ENCODE measurements at regions not wholly inside any gene's neighbourhood (a gene's known extent, or its start where the extent isn't known, plus 50 kb on each side); places are given as distances from the start of the nearest gene placed in this dataset.

DNA sequence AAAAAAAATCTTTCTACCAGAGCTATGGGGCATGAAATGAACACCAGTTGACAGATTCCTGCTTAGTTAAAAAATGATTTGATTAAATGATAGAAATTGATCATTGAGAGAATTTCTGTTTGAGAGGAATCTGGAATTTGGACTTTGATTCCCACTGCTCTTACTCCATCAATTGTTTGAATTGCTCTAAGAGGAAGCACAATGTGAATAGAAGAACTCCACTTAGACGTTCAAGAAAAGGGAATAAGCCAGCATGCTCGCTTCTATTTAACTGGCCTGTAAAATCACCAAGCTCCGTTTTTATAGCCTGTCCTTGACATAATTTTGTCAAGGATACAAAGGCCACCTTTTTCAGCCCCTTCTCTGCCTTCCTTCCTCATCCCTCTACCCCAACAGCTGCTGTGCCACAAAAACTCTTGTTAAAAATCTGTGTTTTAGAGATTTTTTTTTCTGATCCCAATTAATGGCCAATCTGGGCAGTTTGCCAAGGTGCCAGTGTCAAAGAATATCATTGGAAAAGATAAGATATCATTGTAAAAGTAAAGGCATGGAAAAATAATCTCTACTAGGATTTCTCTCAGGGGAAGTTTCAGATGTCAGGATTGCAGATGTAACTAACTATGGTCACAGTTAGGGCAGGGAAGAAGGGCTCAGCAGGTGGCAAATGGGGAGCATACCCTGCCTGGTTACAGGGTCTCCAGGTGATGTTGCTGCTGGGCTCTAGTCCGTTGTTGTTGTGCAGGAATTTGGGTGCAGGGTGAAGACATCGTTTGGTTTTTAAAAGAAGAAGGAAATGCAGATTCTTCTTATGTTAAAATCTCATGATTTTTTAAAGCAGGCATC lies 301.8 kb upstream of the PDZRN3 start:
- no peak for TF ChIP-seq EZH2phosphoT487 (IDR thresholded peaks at IDR 0.05; ENCODE audit: borderline replicate concordance, low read length)
- TF ChIP-seq, protein P1, sequence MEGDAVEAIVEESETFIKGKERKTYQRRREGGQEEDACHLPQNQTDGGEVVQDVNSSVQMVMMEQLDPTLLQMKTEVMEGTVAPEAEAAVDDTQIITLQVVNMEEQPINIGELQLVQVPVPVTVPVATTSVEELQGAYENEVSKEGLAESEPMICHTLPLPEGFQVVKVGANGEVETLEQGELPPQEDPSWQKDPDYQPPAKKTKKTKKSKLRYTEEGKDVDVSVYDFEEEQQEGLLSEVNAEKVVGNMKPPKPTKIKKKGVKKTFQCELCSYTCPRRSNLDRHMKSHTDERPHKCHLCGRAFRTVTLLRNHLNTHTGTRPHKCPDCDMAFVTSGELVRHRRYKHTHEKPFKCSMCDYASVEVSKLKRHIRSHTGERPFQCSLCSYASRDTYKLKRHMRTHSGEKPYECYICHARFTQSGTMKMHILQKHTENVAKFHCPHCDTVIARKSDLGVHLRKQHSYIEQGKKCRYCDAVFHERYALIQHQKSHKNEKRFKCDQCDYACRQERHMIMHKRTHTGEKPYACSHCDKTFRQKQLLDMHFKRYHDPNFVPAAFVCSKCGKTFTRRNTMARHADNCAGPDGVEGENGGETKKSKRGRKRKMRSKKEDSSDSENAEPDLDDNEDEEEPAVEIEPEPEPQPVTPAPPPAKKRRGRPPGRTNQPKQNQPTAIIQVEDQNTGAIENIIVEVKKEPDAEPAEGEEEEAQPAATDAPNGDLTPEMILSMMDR (IDR thresholded peaks at IDR 0.05; ENCODE audit: low read depth, low read length, poor library complexity, severe bottlenecking) = no peak
- no peak overlapping the region for H3K4me2 ChIP-seq (ENCODE audit: low read length)
- no peak overlapping the region for H3K4me3 ChIP-seq (ENCODE audit: low read length)
- no peaks in the 10 kb centered on the region for H3K9me2 ChIP-seq (replicated peaks; ENCODE audit: control insufficient read depth, low read length)
- H4K20me1 ChIP-seq (ENCODE audit: control insufficient read depth, insufficient read depth, low read depth, low read length) = no peaks in the 10 kb centered on the region
- H3K9me3 ChIP-seq (ENCODE audit: control insufficient read depth, insufficient read depth, low read length) = no peaks in the 10 kb centered on the region
- no peak overlapping the region for H3K27ac ChIP-seq (ENCODE audit: low read depth, low read length)
- H3F3A ChIP-seq (ENCODE audit: control insufficient read depth, insufficient read depth) = no peaks in the 10 kb centered on the region
- H3K79me2 ChIP-seq (ENCODE audit: control insufficient read depth, low read length) = no peaks in the 10 kb centered on the region
- no peaks in the 10 kb centered on the region for H3K27me3 ChIP-seq (ENCODE audit: control insufficient read depth, low read length)
- no peaks in the 10 kb centered on the region for H3K36me3 ChIP-seq (ENCODE audit: control insufficient read depth, low read length)
- no peaks in the 10 kb centered on the region for H3K4me1 ChIP-seq (ENCODE audit: control insufficient read depth, low read length)

DNA sequence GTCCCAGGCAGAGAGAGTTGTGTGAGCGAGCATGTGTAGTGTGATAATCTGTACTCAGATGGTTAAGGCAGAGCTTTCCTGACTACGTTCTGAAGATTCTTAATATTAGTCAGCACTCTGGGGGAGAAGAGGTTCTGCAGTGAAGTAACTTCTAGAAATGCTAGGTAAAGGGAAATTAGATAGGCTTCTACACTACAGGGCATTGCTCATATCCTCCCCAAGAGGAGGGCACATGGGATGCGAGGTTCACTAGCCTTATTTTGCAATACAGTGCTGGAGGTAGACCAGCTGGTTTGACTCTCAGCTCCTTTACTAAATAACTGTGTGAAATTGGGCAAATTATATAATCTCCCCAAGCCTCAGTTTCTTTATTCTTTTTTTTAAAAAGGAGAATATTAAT lies 300.3 kb upstream of the PDZRN3 start:
- no peak overlapping the region for H3K4me2 ChIP-seq (ENCODE audit: low read length)
- H3K4me1 ChIP-seq (ENCODE audit: control insufficient read depth, low read length) = no peaks in the 10 kb centered on the region
- H3K4me3 ChIP-seq (ENCODE audit: low read length) = no peak overlapping the region
- no peaks in the 10 kb centered on the region for H3K79me2 ChIP-seq (ENCODE audit: control insufficient read depth, low read length)
- H3K27me3 ChIP-seq (ENCODE audit: control insufficient read depth, low read length) = no peaks in the 10 kb centered on the region
- no peaks in the 10 kb centered on the region for H3K36me3 ChIP-seq (ENCODE audit: control insufficient read depth, low read length)
- no peaks in the 10 kb centered on the region for H4K20me1 ChIP-seq (ENCODE audit: control insufficient read depth, insufficient read depth, low read depth, low read length)
- no peaks in the 10 kb centered on the region for H3F3A ChIP-seq (ENCODE audit: control insufficient read depth, insufficient read depth)
- no peak for TF ChIP-seq EZH2phosphoT487 (IDR thresholded peaks at IDR 0.05; ENCODE audit: borderline replicate concordance, low read length)
- TF ChIP-seq, protein P1 (IDR thresholded peaks at IDR 0.05; ENCODE audit: low read depth, low read length, poor library complexity, severe bottlenecking) = no peak
- H3K9me3 ChIP-seq (ENCODE audit: control insufficient read depth, insufficient read depth, low read length) = no peaks in the 10 kb centered on the region
- H3K9me2 ChIP-seq (replicated peaks; ENCODE audit: control insufficient read depth, low read length) = no peaks in the 10 kb centered on the region
- H3K27ac ChIP-seq (ENCODE audit: low read depth, low read length) = no peak overlapping the region

DNA sequence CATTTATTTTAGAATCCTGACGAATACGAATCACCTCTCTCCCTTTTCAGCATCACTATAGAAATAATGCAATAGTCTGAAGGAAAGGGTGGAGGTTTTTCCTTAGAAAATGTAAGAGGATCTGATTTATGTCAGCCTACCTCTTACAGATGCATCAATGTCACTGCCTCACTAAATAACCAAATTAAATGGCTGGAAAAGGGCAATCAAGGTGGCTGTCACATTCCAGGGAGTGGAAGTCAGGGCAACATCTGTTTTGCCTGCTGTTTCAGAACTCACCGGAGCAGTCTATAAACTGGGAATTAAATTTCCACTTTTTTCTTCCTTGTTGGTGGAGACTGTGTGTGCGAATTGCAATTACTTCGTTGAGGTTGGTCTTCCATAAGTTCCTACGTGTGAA lies 299.3 kb upstream of the PDZRN3 start:
- no peak overlapping the region for H3K4me2 ChIP-seq (ENCODE audit: low read length)
- H4K20me1 ChIP-seq (ENCODE audit: control insufficient read depth, insufficient read depth, low read depth, low read length) = no peaks in the 10 kb centered on the region
- no peaks in the 10 kb centered on the region for H3F3A ChIP-seq (ENCODE audit: control insufficient read depth, insufficient read depth)
- TF ChIP-seq EZH2phosphoT487 (IDR thresholded peaks at IDR 0.05; ENCODE audit: borderline replicate concordance, low read length) = no peak
- TF ChIP-seq, protein P1 (IDR thresholded peaks at IDR 0.05; ENCODE audit: low read depth, low read length, poor library complexity, severe bottlenecking) = no peak
- no peaks in the 10 kb centered on the region for H3K9me3 ChIP-seq (ENCODE audit: control insufficient read depth, insufficient read depth, low read length)
- H3K4me1 ChIP-seq (ENCODE audit: control insufficient read depth, low read length) = no peaks in the 10 kb centered on the region
- H3K9me2 ChIP-seq (replicated peaks; ENCODE audit: control insufficient read depth, low read length) = no peaks in the 10 kb centered on the region
- no peak overlapping the region for H3K27ac ChIP-seq (ENCODE audit: low read depth, low read length)
- no peak overlapping the region for H3K4me3 ChIP-seq (ENCODE audit: low read length)
- no peaks in the 10 kb centered on the region for H3K36me3 ChIP-seq (ENCODE audit: control insufficient read depth, low read length)
- H3K79me2 ChIP-seq (ENCODE audit: control insufficient read depth, low read length) = no peaks in the 10 kb centered on the region
- H3K27me3 ChIP-seq (ENCODE audit: control insufficient read depth, low read length) = no peaks in the 10 kb centered on the region
